H1 (cell line): ENCODE measurements at regions not wholly inside any gene's neighbourhood (a gene's known extent, or its start where the extent isn't known, plus 50 kb on each side); places are given as distances from the start of the nearest gene placed in this dataset.

Experiments used
- CTCF ChIA-PET: fragments of 300-600 bp; sonication (Branson Sonifier 250); formaldehyde crosslinking; loops from one replicate; lab custom pipeline; 2021; ENCODE audit not compliant: partially characterized antibody; lab: Charles Lee
- POLR2A ChIA-PET: fragments of 300-600 bp; sonication (Branson Sonifier 250); formaldehyde crosslinking; loops from one replicate; lab custom pipeline; 2021; ENCODE audit warnings: inconsistent platforms; ENCODE audit not compliant: partially characterized antibody; lab: Charles Lee
- DNase-seq, 2 experiments: peaks; one replicate each; pipeline versions ENCODE4 v3.0.0 to v3.0.0-alpha.2; 2010 to 2022; ENCODE audit warnings: low spot score in 2 of 2, low read depth in 1 of 2, mixed read lengths in 1 of 2
- FAIRE-seq: peaks from 2 replicates; lab custom pipeline; 2011; peaks lifted over from hg19 to GRCh38; lab: Jason Lieb, UNC
- H2AFZ ChIP-seq: 2 replicates; pipeline ENCODE4 v1.8.1; 2012; ENCODE audit warnings: low read length, inconsistent platforms
- H2AK5ac ChIP-seq: 2 replicates; pipeline ENCODE4 v1.6.1; 2013; ENCODE audit warnings: low read depth, low read length
- H2BK120ac ChIP-seq: replicated peaks from 2 replicates; pipeline ENCODE3; 2013; ENCODE audit warnings: low read depth, low read length, inconsistent platforms
- H2BK12ac ChIP-seq: 2 replicates; pipeline ENCODE4 v1.6.1; 2013; ENCODE audit warnings: low read depth, low read length
- H2BK15ac ChIP-seq: 2 replicates; pipeline ENCODE4 v1.6.1; 2013; ENCODE audit warnings: low read length
- H2BK20ac ChIP-seq: 2 replicates; pipeline ENCODE4 v1.6.1; 2013; ENCODE audit warnings: low read length
- H2BK5ac ChIP-seq: 2 replicates; pipeline ENCODE4 v1.6.1; 2013; ENCODE audit warnings: low read depth, low read length
- H3K14ac ChIP-seq: 2 replicates; pipeline ENCODE4 v1.6.1; 2013; ENCODE audit warnings: inconsistent platforms; ENCODE audit not compliant: insufficient read length
- H3K18ac ChIP-seq: 2 replicates; pipeline ENCODE4 v1.6.1; 2013; ENCODE audit warnings: low read length; ENCODE audit errors: extremely low read depth
- H3K23ac ChIP-seq: 2 replicates; pipeline ENCODE4 v1.6.1; 2013; ENCODE audit warnings: inconsistent platforms; ENCODE audit not compliant: insufficient read length
- H3K23me2 ChIP-seq: 2 replicates; pipeline ENCODE4 v1.6.1; 2013; ENCODE audit warnings: low read depth, low read length
- H3K27ac ChIP-seq: 2 replicates; pipeline ENCODE4 v1.6.1; 2011; ENCODE audit warnings: low read depth, low read length, inconsistent platforms
- H3K27me3 ChIP-seq, 4 experiments: replicated peaks in 1 of 4; 1 replicate in 1 of 4; 2 replicates in 3 of 4; pipeline versions ENCODE4 v1.6.1 to v1.8.1; 2011 to 2013; ENCODE audit warnings: low read length in 3 of 4, mild to moderate bottlenecking in 3 of 4, inconsistent platforms in 2 of 4, mixed read lengths in 2 of 4, moderate library complexity in 1 of 4; ENCODE audit not compliant: control insufficient read depth in 3 of 4, insufficient read depth in 3 of 4; ENCODE audit errors: extremely low read depth in 1 of 4
- H3K36me3 ChIP-seq, 4 experiments: 2 replicates each; pipeline versions ENCODE4 v1.6.1 to v1.8.1; 2011 to 2013; ENCODE audit warnings: mild to moderate bottlenecking in 4 of 4, low read length in 3 of 4, moderate library complexity in 2 of 4, control low read depth in 1 of 4, inconsistent platforms in 1 of 4; ENCODE audit not compliant: insufficient read depth in 4 of 4, control insufficient read depth in 2 of 4
- H3K4ac ChIP-seq: replicated peaks from 2 replicates; pipeline ENCODE3; 2013; ENCODE audit warnings: low read length, low read depth, mixed read lengths, inconsistent platforms; ENCODE audit not compliant: insufficient read length
- H3K4me1 ChIP-seq, 4 experiments: replicated peaks in 1 of 4; 1 replicate in 1 of 4; 2 replicates in 3 of 4; pipeline versions ENCODE4 v1.6.1 to v1.8.1; 2011 to 2013; ENCODE audit warnings: low read length in 3 of 4, inconsistent platforms in 2 of 4, mixed read lengths in 1 of 4; ENCODE audit not compliant: insufficient read depth in 4 of 4, control insufficient read depth in 3 of 4
- H3K4me2 ChIP-seq, 2 experiments: 2 replicates each; pipeline versions ENCODE4 v1.6.1 to v1.8.1; 2011 to 2013; ENCODE audit warnings: low read depth in 2 of 2, low read length in 2 of 2, control low read depth in 1 of 2, inconsistent platforms in 1 of 2, mild to moderate bottlenecking in 1 of 2; ENCODE audit not compliant: insufficient read depth in 1 of 2
- H3K4me3 ChIP-seq, 4 experiments: fragments of 200-600, 300-600 bp in 1 of 4; sonication (generic), shearing (Covaris generic), sonication (Bioruptor Twin) in 1 of 4; 2 replicates each; pipeline versions ENCODE4 v1.5.1 to v1.8.1; 2011 to 2016; ENCODE audit warnings: low read length in 4 of 4, low read depth in 3 of 4, control low read depth in 2 of 4, inconsistent platforms in 2 of 4, mild to moderate bottlenecking in 2 of 4, mixed read lengths in 1 of 4, moderate library complexity in 1 of 4; ENCODE audit not compliant: insufficient read depth in 2 of 4; ENCODE audit errors: extremely low read depth in 1 of 4
- H3K56ac ChIP-seq: replicated peaks from 2 replicates; pipeline ENCODE3; 2013; ENCODE audit warnings: low read depth, mild to moderate bottlenecking, mixed read lengths, low read length, inconsistent platforms; ENCODE audit not compliant: insufficient read length
- H3K79me1 ChIP-seq: 2 replicates; pipeline ENCODE4 v1.6.1; 2013; ENCODE audit warnings: low read depth, low read length, control low read depth
- H3K79me2 ChIP-seq, 2 experiments: 2 replicates each; pipeline versions ENCODE4 v1.6.1 to v1.8.1; 2012 to 2013; ENCODE audit warnings: low read length in 2 of 2, mild to moderate bottlenecking in 2 of 2, inconsistent platforms in 1 of 2; ENCODE audit not compliant: insufficient read depth in 2 of 2, control insufficient read depth in 1 of 2
- H3K9ac ChIP-seq, 4 experiments: replicated peaks in 1 of 4; 1 replicate in 1 of 4; 2 replicates in 3 of 4; pipeline versions ENCODE4 v1.6.1 to v1.8.1; 2011 to 2013; ENCODE audit warnings: low read depth in 3 of 4, low read length in 3 of 4, control low read depth in 2 of 4, mild to moderate bottlenecking in 2 of 4, moderate library complexity in 2 of 4, inconsistent platforms in 1 of 4; ENCODE audit errors: extremely low read depth in 1 of 4
- H3K9me3 ChIP-seq, 2 experiments: 2 replicates each; pipeline versions ENCODE4 v1.6.1 to v1.8.1; 2012 to 2013; ENCODE audit warnings: mild to moderate bottlenecking in 2 of 2, moderate library complexity in 2 of 2, control low read depth in 1 of 2, inconsistent platforms in 1 of 2, low read depth in 1 of 2, low read length in 1 of 2, mixed read lengths in 1 of 2; ENCODE audit not compliant: insufficient read depth in 2 of 2
- H4K20me1 ChIP-seq, 2 experiments: replicated peaks in 1 of 2; 2 replicates each; pipeline versions ENCODE3 to v1.8.1; 2011 to 2013; ENCODE audit warnings: inconsistent platforms in 2 of 2, low read length in 2 of 2, mild to moderate bottlenecking in 1 of 2; ENCODE audit not compliant: insufficient read depth in 2 of 2, control insufficient read depth in 1 of 2
- H4K5ac ChIP-seq: 2 replicates; pipeline ENCODE4 v1.6.1; 2013; ENCODE audit warnings: low read length, low read depth, mixed read lengths, inconsistent platforms; ENCODE audit not compliant: insufficient read length
- H4K8ac ChIP-seq: 2 replicates; pipeline ENCODE4 v1.8.0; 2013; ENCODE audit warnings: mild to moderate bottlenecking, moderate library complexity, low read length, inconsistent platforms; ENCODE audit not compliant: insufficient read depth; ENCODE audit errors: extremely low read depth
- H4K91ac ChIP-seq: replicated peaks from 2 replicates; pipeline ENCODE3; 2013; ENCODE audit warnings: low read length, mixed read lengths, inconsistent platforms; ENCODE audit not compliant: insufficient read length
- BRCA1 ChIP-seq: IDR thresholded peaks from 2 replicates; pipeline ENCODE4 v1.6.1; 2012; ENCODE audit warnings: low read depth, low read length, improper control_type of control experiment
- E2F6 ChIP-seq: IDR thresholded peaks from 2 replicates; pipeline ENCODE4 v1.6.1; 2012; ENCODE audit warnings: inconsistent platforms
- NRF1 ChIP-seq: IDR thresholded peaks from 2 replicates; pipeline ENCODE4 v1.6.1; 2011; ENCODE audit warnings: mild to moderate bottlenecking, low read depth, low read length, improper control_type of control experiment
- RFX5 ChIP-seq: IDR thresholded peaks from 2 replicates; pipeline ENCODE4 v1.6.1; 2011; ENCODE audit warnings: low read depth, low read length, improper control_type of control experiment, borderline replicate concordance
- ZNF274 ChIP-seq: IDR thresholded peaks from 2 replicates; pipeline ENCODE4 v1.7.0; 2012; ENCODE audit warnings: low read length, borderline replicate concordance; ENCODE audit errors: extremely low read depth
- WGBS, 2 experiments: shearing (Covaris generic) in 1 of 2; methylation state at CpG; one replicate each; pipeline versions ENCODE4 v1.1.6 to v1.1.7; 2013 to 2015; ENCODE audit warnings: low lambda C conversion rate in 2 of 2, mixed read lengths in 2 of 2, inconsistent platforms in 1 of 2, low coverage in 1 of 2, missing lambda C conversion rate in 1 of 2; ENCODE audit not compliant: insufficient replicate concordance in 2 of 2, insufficient coverage in 1 of 2, insufficient read length in 1 of 2; ENCODE audit errors: extremely low coverage in 1 of 2, missing lambda C conversion rate in 1 of 2; 5-methylcytosine and 5-hydroxymethylcytosine counted together

- Histone ChIP-seq H4K20me1 (no peaks in the 10 kb centered on the region), H2BK15ac (no peak overlapping the region), H3K4me3 (no peak overlapping the region), H2AK5ac (no peak overlapping the region), H3K36me3 (no peaks in the 10 kb centered on the region), H2AFZ (no peak overlapping the region), H3K23me2 (no peaks in the 10 kb centered on the region; the same call in 1 of the 2 replicates), H3K9ac (no peak overlapping the region), H4K91ac (no peak overlapping the region), H2BK12ac (no peak overlapping the region), H3K18ac (no peak overlapping the region), H3K79me2 (no peaks in the 10 kb centered on the region), H3K4me1 (no peaks in the 10 kb centered on the region), H3K14ac (no peak overlapping the region), H3K4me2 (no peak overlapping the region), H3K23ac (no peak overlapping the region), H3K9me3 (no peaks in the 10 kb centered on the region), H2BK120ac (no peak overlapping the region), H3K27me3 (no peaks in the 10 kb centered on the region), H3K79me1 (no peaks in the 10 kb centered on the region), H2BK5ac (no peak overlapping the region), H3K27ac (no peak overlapping the region), H3K56ac (no peak overlapping the region), H3K4ac (no peak overlapping the region), H4K8ac (no peak overlapping the region), H2BK20ac (no peak overlapping the region), H4K5ac (no peak overlapping the region)
- CTCF ChIA-PET, result no interaction called here
- FAIRE-seq (no peak), DNase-seq (no peak)
- WGBS, 2 experiments, result 91% methylated on average over 6 of the region's 6 CpGs; no CpG with 5 or more reads in 1 of the 2 experiments
- POLR2A ChIA-PET, result no interaction called here
- TF ChIP-seq RFX5 (no peak), E2F6 (no peak), ZNF274 (no peak), BRCA1 (no peak), NRF1 (no peak)
These were observed 278.3 kb upstream of the SP8 start for GRCh38 chr7:21064698-21065648.
